Gastrocnemius medialis (tissue), 4 donors: ENCODE measurements at regions not wholly inside any gene's neighbourhood (a gene's known extent, or its start where the extent isn't known, plus 50 kb on each side); places are given as distances from the start of the nearest gene placed in this dataset.

Experiments
- CTCF ChIP-seq, 5 experiments: fragments of 450-650 bp in 3 of 5; fragments of 200-600 bp in 2 of 5; sonication (generic) in 2 of 5; IDR thresholded peaks in 4 of 5; conservative IDR thresholded peaks in 1 of 5; 1 replicate in 4 of 5; 2 replicates in 1 of 5; pipeline ENCODE4 v1.5.1; 2016 to 2019; ENCODE audit warnings: antibody characterized with exemption in 5 of 5, mild to moderate bottlenecking in 3 of 5, moderate library complexity in 3 of 5
- POLR2A ChIP-seq, 2 donors: fragments of 450-650 bp; IDR thresholded peaks; one replicate each; pipeline ENCODE4 v1.6.1; 2017; ENCODE audit warnings: antibody characterized with exemption in 2 of 2, mild to moderate bottlenecking in 2 of 2, moderate library complexity in 2 of 2

- TF ChIP-seq CTCF (IDR thresholded peaks at IDR 0.05 in 4 of 5, conservative IDR thresholded peaks at IDR 0.05 in 1 of 5) (no peak), POLR2A (IDR thresholded peaks at IDR 0.05) (peak; percentile 47 to 55)
These were observed 702.7 kb downstream of the MAFB start for GRCh38 chr20:39986173-39986904.
